ENCODE measurements at regions not wholly inside any gene's neighbourhood (a gene's known extent, or its start where the extent isn't known, plus 50 kb on each side); places are given as distances from the start of the nearest gene placed in this dataset.

DNA sequence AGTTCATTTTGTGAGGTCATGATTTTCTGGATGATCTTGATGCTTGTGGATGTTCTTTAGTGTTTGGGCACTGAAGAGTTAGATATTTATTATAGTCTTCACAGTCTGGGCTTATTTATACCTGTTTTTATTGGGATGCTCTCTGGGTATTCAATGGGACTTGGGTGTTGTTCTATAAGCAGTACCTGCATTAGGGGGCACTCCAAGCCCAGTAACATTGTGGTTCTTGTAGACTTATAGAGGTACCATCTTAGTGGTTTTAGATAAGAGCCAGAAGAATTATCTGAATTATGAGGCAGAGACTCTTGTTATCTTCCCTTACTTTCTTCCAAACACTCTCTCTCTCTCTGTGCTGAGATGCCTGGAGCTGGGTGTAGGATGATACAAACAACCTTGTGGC is 470.0 kb downstream of the PIK3C3 start:
- Mint-ChIP-seq H3K27me3 (ENCODE audit: insufficient read depth, unreplicated experiment) (no peaks in the 10 kb centered on the region), H3K36me3 (ENCODE audit: insufficient read depth, unreplicated experiment) (no peaks in the 10 kb centered on the region), H3K4me1 (ENCODE audit: low read depth, unreplicated experiment) (no peaks in the 10 kb centered on the region), H3K9me3 (ENCODE audit: unreplicated experiment) (no peaks in the 10 kb centered on the region), H3K4me3 (ENCODE audit: unreplicated experiment) (no peak overlapping the region), H3K27ac (ENCODE audit: unreplicated experiment) (no peak overlapping the region)
- no peaks in the 10 kb centered on the region for H3K27me3 ChIP-seq (replicated peaks; ENCODE audit: control insufficient read depth, insufficient read depth, low read length)
- POLR2A ChIA-PET: no interaction called here
- H3K4me3 ChIP-seq (ENCODE audit: low read depth, low read length): no peak overlapping the region
- H3K9me3 ChIP-seq: no peaks in the 10 kb centered on the region
- intact Hi-C loops (cut with micrococcal nuclease; ENCODE audit: unreplicated experiment): no loop called here
- TF ChIP-seq, protein P1, sequence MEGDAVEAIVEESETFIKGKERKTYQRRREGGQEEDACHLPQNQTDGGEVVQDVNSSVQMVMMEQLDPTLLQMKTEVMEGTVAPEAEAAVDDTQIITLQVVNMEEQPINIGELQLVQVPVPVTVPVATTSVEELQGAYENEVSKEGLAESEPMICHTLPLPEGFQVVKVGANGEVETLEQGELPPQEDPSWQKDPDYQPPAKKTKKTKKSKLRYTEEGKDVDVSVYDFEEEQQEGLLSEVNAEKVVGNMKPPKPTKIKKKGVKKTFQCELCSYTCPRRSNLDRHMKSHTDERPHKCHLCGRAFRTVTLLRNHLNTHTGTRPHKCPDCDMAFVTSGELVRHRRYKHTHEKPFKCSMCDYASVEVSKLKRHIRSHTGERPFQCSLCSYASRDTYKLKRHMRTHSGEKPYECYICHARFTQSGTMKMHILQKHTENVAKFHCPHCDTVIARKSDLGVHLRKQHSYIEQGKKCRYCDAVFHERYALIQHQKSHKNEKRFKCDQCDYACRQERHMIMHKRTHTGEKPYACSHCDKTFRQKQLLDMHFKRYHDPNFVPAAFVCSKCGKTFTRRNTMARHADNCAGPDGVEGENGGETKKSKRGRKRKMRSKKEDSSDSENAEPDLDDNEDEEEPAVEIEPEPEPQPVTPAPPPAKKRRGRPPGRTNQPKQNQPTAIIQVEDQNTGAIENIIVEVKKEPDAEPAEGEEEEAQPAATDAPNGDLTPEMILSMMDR (IDR thresholded peaks at IDR 0.05; ENCODE audit: insufficient read depth in 1 of 2, low read depth in 1 of 2, low read length in 1 of 2, severe bottlenecking in 1 of 2, unreplicated experiment in 1 of 2): no peak
- DNase-seq: no peak
- H3K36me3 ChIP-seq (ENCODE audit: control insufficient read depth, insufficient read depth, low read length): no peaks in the 10 kb centered on the region
- no TSS peak for BruUV-seq (replicated peaks)
- CTCF ChIA-PET: no interaction called here
- no peaks in the 10 kb centered on the region for H3K4me1 ChIP-seq

DNA sequence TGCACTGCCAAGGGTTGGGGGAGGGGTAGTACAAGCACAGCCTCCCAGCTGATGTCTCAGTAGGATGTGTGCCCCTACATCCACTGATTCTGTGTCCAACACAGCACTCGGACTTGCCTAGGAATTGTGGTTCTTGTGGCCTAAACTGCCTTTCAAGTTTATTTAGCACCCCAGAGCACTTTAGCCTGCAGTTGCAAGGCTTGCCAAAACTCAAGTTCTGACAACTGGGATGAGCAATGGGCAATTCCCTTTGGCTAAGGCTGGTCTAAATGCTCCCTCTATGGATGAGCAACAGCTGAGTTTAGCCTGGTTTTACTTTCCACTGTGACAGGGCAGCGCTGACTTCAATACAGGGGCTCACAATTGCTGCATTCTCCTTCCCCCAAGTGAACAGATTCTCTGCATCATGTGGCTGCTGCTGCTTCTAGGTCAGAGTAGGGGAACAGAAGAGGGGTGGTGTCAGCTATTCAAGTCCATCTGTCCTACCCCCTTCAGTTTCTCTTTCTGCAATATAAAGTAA is 471.5 kb downstream of the PIK3C3 start:
- no peak for DNase-seq
- Histone ChIP-seq H3K36me3 (ENCODE audit: control insufficient read depth, insufficient read depth, low read length) (no peaks in the 10 kb centered on the region), H3K4me3 (ENCODE audit: low read depth, low read length) (no peak overlapping the region), H3K4me1 (no peaks in the 10 kb centered on the region), H3K9me3 (no peaks in the 10 kb centered on the region), H3K27me3 (replicated peaks; ENCODE audit: control insufficient read depth, insufficient read depth, low read length) (no peaks in the 10 kb centered on the region)
- Mint-ChIP-seq H3K9me3 (ENCODE audit: unreplicated experiment) (peaks cover 7% of the 10 kb centered on the region), H3K4me1 (ENCODE audit: low read depth, unreplicated experiment) (no peaks in the 10 kb centered on the region), H3K27ac (ENCODE audit: unreplicated experiment) (no peak overlapping the region), H3K36me3 (ENCODE audit: insufficient read depth, unreplicated experiment) (peaks cover 5% of the 10 kb centered on the region), H3K4me3 (ENCODE audit: unreplicated experiment) (no peak overlapping the region), H3K27me3 (ENCODE audit: insufficient read depth, unreplicated experiment) (no peaks in the 10 kb centered on the region)
- intact Hi-C loops (cut with micrococcal nuclease; ENCODE audit: unreplicated experiment): no loop called here
- BruUV-seq (replicated peaks): no TSS peak
- TF ChIP-seq, protein P1 (IDR thresholded peaks at IDR 0.05; ENCODE audit: insufficient read depth in 1 of 2, low read depth in 1 of 2, low read length in 1 of 2, severe bottlenecking in 1 of 2, unreplicated experiment in 1 of 2): no peak
- CTCF ChIA-PET: no interaction called here
- POLR2A ChIA-PET: no interaction called here

DNA sequence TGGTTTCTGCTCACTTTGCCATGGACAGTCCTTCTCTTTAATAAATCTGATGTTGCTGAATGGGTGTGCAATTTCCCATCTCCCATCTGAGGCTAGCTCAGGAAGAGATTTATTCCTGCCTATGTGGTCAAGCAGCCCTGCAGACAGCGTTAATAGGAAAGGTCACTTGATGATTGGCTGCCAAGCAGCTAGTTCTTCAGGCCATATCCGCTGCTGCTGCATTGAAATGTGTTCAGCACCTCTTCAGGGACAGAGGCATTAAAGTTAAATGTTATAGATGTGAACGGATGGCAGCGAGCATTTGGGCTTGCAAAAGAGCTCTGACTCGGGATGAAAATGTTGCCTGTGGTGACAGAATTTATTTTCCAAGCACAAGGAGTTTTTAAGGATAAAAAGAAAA is 474.2 kb downstream of the PIK3C3 start:
- Mint-ChIP-seq H3K27me3 (ENCODE audit: insufficient read depth, unreplicated experiment) (no peaks in the 10 kb centered on the region), H3K36me3 (ENCODE audit: insufficient read depth, unreplicated experiment) (peaks cover 5% of the 10 kb centered on the region), H3K9me3 (ENCODE audit: unreplicated experiment) (peaks cover 7% of the 10 kb centered on the region), H3K4me1 (ENCODE audit: low read depth, unreplicated experiment) (no peaks in the 10 kb centered on the region), H3K4me3 (ENCODE audit: unreplicated experiment) (no peak overlapping the region), H3K27ac (ENCODE audit: unreplicated experiment) (no peak overlapping the region)
- DNase-seq: no peak
- ChIA-PET CTCF (no interaction called here), POLR2A (no interaction called here)
- no peak overlapping the region for H3K4me3 ChIP-seq (ENCODE audit: low read depth, low read length)
- intact Hi-C loops (cut with micrococcal nuclease; ENCODE audit: unreplicated experiment): no loop called here
- H3K9me3 ChIP-seq: no peaks in the 10 kb centered on the region
- no peaks in the 10 kb centered on the region for H3K36me3 ChIP-seq (ENCODE audit: control insufficient read depth, insufficient read depth, low read length)
- no TSS peak for BruUV-seq (replicated peaks)
- H3K4me1 ChIP-seq: no peaks in the 10 kb centered on the region
- TF ChIP-seq, protein P1 (IDR thresholded peaks at IDR 0.05; ENCODE audit: insufficient read depth in 1 of 2, low read depth in 1 of 2, low read length in 1 of 2, severe bottlenecking in 1 of 2, unreplicated experiment in 1 of 2): no peak
- no peaks in the 10 kb centered on the region for H3K27me3 ChIP-seq (replicated peaks; ENCODE audit: control insufficient read depth, insufficient read depth, low read length)
